ENCODE measurements at regions not wholly inside any gene's neighbourhood (a gene's known extent, or its start where the extent isn't known, plus 50 kb on each side); places are given as distances from the start of the nearest gene placed in this dataset.

GRCh38 chr6:81194374-81194773, 558.1 kb downstream of the TENT5A start:
- H3K4me3 ChIP-seq, result no peak overlapping the region
- no peaks in the 10 kb centered on the region for H3K9me3 ChIP-seq
- no peak overlapping the region for H3K27ac ChIP-seq
- DNase-seq, result no peak
- H3K4me1 ChIP-seq, result no peaks in the 10 kb centered on the region
- H3K27me3 ChIP-seq, result no peaks in the 10 kb centered on the region
- intact Hi-C loops (cut with DNase I; ENCODE audit: low total_unique reads), result no loop called here
- TF ChIP-seq POLR2A (IDR thresholded peaks at IDR 0.05) (no peak), POLR2AphosphoS5 (IDR thresholded peaks at IDR 0.05) (no peak), EP300 (IDR thresholded peaks at IDR 0.05) (no peak), CTCF (IDR thresholded peaks at IDR 0.05) (no peak)
- WGBS, 5 donors, result 62 to 66% (median 64%) methylated on average over 2 of the region's 2 CpGs
- no peaks in the 10 kb centered on the region for H3K36me3 ChIP-seq

- no peak for TF ChIP-seq POLR2A (IDR thresholded peaks at IDR 0.05)
- TF ChIP-seq EP300 (IDR thresholded peaks at IDR 0.05), result no peak
- no peak for TF ChIP-seq CTCF (IDR thresholded peaks at IDR 0.05)
- TF ChIP-seq POLR2AphosphoS5 (IDR thresholded peaks at IDR 0.05), result no peak
- Histone ChIP-seq H3K9me3 (no peaks in the 10 kb centered on the region), H3K27ac (peak overlapping the region in 4 of 5 donors; percentile 7 to 51 (median 14)), H3K4me1 (peaks cover 0 to 14% (median 0%) of the 10 kb centered on the region in 4 donors), H3K27me3 (no peaks in the 10 kb centered on the region), H3K36me3 (no peaks in the 10 kb centered on the region), H3K4me3 (no peak overlapping the region)
- 48 to 61% (median 57%) methylated on average over 4 of the region's 4 CpGs for WGBS, 5 donors
- DNase-seq, result peak in 1 of 2 donors; percentile 37
- intact Hi-C loops (cut with DNase I; ENCODE audit: low total_unique reads), result no loop called here
Measured at GRCh38 chr6:81172056-81172740, 580.3 kb downstream of the TENT5A start.

GRCh38 chr6:81169166-81169565, 583.3 kb downstream of the TENT5A start:
- no peaks in the 10 kb centered on the region for H3K36me3 ChIP-seq
- DNase-seq, result peak in 1 of 2 donors; percentile 2
- H3K27me3 ChIP-seq, result no peaks in the 10 kb centered on the region
- H3K4me1 ChIP-seq, result peaks cover 0 to 14% (median 2%) of the 10 kb centered on the region in 4 donors
- H3K4me3 ChIP-seq, result no peak overlapping the region
- no peak for TF ChIP-seq POLR2AphosphoS5 (IDR thresholded peaks at IDR 0.05)
- no peak for TF ChIP-seq POLR2A (IDR thresholded peaks at IDR 0.05)
- no peak for TF ChIP-seq CTCF (IDR thresholded peaks at IDR 0.05)
- TF ChIP-seq EP300 (IDR thresholded peaks at IDR 0.05), result no peak
- no peaks in the 10 kb centered on the region for H3K9me3 ChIP-seq
- WGBS, 5 donors, result 11 to 40% (median 19%) methylated on average over 2 of the region's 2 CpGs
- intact Hi-C loops (cut with DNase I; ENCODE audit: low total_unique reads), result no loop called here
- H3K27ac ChIP-seq, result no peak overlapping the region

GRCh38 chr6:81166770-81167169, 585.7 kb downstream of the TENT5A start:
- H3K36me3 ChIP-seq, result no peaks in the 10 kb centered on the region
- H3K4me1 ChIP-seq, result peaks cover 0 to 3% (median 1%) of the 10 kb centered on the region in 4 donors
- DNase-seq, result peak in 1 of 2 donors; percentile 8
- H3K27ac ChIP-seq, result no peak overlapping the region
- no peak for TF ChIP-seq EP300 (IDR thresholded peaks at IDR 0.05)
- intact Hi-C loops (cut with DNase I; ENCODE audit: low total_unique reads), result no loop called here
- H3K9me3 ChIP-seq, result no peaks in the 10 kb centered on the region
- H3K4me3 ChIP-seq, result no peak overlapping the region
- H3K27me3 ChIP-seq, result no peaks in the 10 kb centered on the region

GRCh38 chr6:81158956-81159355, 593.5 kb downstream of the TENT5A start:
- intact Hi-C loops (cut with DNase I; ENCODE audit: low total_unique reads), result no loop called here
- WGBS, 5 donors, result 68 to 89% (median 78%) methylated on average over 2 of the region's 2 CpGs

More at GRCh38 chr6:81158956-81159355, 593.5 kb downstream of the TENT5A start:
- no peak overlapping the region for H3K27ac ChIP-seq
- H3K27me3 ChIP-seq, result no peaks in the 10 kb centered on the region
- H3K4me1 ChIP-seq, result no peaks in the 10 kb centered on the region
- H3K9me3 ChIP-seq, result peaks cover 0 to under 1% (median under 1%) of the 10 kb centered on the region in 4 donors
- no peak overlapping the region for H3K4me3 ChIP-seq
- TF ChIP-seq EP300 (IDR thresholded peaks at IDR 0.05) (no peak), CTCF (IDR thresholded peaks at IDR 0.05) (no peak), POLR2AphosphoS5 (IDR thresholded peaks at IDR 0.05) (no peak), POLR2A (IDR thresholded peaks at IDR 0.05) (no peak)
- no peak for DNase-seq
- no peaks in the 10 kb centered on the region for H3K36me3 ChIP-seq

Measured in stomach (tissue), 8 donors.